RPMI8226 (cell line): ENCODE measurements at regions not wholly inside any gene's neighbourhood (a gene's known extent, or its start where the extent isn't known, plus 50 kb on each side); places are given as distances from the start of the nearest gene placed in this dataset.
A peak's percentile ranks its signal among the peaks of the same experiment; 100 is the strongest.

ENCODE experiments used
- DNase-seq: peaks from one replicate; pipeline ENCODE4 v3.0.0-alpha.2; 2015

GRCh38 chr17:68185820-68186219 lies 62.0 kb upstream of the AMZ2 start:
- no peak for DNase-seq

GRCh38 chr17:68190495-68190894 lies 57.3 kb upstream of the AMZ2 start:
- DNase-seq = no peak

DNA sequence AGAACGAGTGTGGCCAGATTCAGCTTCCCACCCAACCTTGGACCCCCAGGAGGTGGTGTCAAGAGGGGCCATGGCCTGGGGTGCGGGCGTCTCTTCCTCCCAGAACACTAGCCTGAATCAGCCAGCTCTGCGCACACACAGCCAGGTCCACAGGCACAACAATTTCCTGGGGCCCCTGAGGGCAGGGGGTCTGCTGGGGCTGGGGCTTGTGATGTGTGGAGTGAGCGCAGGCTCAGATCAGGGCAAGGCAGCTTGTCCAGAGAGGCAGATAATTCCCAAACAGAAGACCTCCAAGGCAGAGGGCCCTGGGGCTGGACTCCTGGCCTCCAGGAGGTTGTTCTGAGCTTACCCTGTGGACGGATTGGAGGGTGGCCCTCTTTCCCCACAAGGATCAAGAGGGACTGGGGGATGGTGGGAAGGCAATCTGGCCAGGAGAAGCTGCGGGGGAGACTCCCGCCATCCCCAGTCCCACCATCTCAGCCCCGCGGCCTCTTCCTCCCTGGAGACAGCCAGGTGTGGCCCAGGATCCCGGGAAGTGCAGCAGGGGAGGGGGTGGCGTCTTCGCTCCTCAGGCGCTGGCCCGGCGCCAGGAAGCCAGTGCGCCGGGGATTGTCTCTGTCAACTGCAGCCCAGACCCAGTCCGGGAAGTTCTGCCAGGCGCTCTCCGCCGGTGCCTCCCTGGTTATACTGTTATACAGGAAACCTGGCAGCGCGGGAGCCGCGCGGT lies 52.0 kb upstream of the AMZ2 start:
- no peak for DNase-seq

- no peak for DNase-seq
These were observed 51.3 kb upstream of the AMZ2 start for GRCh38 chr17:68196394-68197090.

DNA sequence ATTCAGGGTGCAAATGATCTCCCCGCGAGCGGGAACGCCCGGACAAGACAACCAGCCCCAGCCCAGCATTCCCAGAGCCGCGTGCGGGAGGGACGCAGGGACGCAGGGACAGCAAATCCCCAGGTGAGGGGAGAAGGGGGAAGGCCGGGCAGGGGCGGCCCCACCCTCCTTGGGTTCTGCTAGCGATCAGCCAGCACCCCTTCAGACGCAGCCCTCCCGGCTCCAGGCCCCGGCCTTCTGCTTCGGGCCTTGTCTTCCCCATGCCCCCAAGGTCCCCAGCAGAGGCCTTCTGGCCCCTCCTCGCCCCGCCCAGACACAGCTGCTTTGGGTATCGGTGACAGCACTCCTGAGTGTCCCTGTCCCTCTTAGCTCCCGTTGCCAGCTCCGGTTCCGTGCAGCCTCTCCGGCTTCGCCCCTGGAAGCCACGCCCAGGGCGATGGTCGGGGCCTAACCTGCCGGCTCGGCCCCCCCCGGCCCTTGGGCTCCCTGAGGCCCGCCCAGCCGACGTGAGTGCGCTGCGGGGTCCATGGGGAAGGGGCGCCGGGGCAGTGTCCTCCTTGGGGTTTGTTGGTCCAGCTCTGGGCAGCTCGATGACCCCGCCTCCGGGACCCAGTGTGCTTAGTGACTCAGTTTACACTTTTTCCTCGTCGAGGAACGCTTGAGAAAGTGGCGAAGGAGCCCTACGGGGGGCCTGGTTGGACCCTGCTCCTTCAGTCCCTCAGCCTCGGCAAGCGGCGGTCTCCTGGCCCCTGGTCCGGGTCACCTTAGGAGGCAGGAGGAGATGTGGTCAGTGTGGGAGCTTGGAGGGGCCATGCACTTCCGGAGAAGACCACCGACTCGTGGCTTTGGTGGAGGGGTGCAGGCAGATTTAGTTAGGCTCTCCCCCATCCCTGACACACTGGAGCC lies 50.5 kb upstream of the AMZ2 start:
- peak; percentile 42 for DNase-seq

- DNase-seq = no peak
These were observed 49.6 kb upstream of the AMZ2 start for GRCh38 chr17:68197997-68198930.
